ENCODE measurements at regions not wholly inside any gene's neighbourhood (a gene's known extent, or its start where the extent isn't known, plus 50 kb on each side); places are given as distances from the start of the nearest gene placed in this dataset.

DNA sequence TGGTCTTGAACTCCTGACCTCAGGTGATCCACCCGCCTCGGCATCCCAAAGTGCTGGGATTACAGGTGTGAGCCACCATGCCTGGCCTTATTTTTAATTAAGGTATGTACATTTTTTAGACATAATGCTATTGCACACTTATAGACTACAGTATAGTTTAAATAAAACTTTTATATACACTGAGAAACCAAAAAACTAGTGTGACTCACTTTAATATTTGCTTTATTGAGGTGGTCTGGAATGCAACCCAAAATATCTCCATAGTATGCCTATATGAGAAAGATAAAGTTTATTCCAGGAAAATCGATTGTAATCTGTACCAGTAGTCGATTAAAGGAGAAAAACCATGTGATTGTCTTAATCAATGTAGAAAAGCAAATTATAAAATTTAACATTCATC lies 85.5 kb upstream of the ERRFI1 start:
- H3K9me2 ChIP-seq (replicated peaks; ENCODE audit: low read depth, low read length): no peaks in the 10 kb centered on the region
- no peak overlapping the region for H3K4me2 ChIP-seq (ENCODE audit: low read depth, low read length, poor library complexity, severe bottlenecking)
- no peaks in the 10 kb centered on the region for H3K4me1 ChIP-seq (ENCODE audit: insufficient read depth, low read length, poor library complexity, severe bottlenecking)
- no peaks in the 10 kb centered on the region for H4K20me1 ChIP-seq (ENCODE audit: insufficient read depth, low read length, poor library complexity, severe bottlenecking)
- H3K36me3 ChIP-seq (ENCODE audit: insufficient read depth, low read length): no peaks in the 10 kb centered on the region
- H2AFZ ChIP-seq (ENCODE audit: low read length): no peak overlapping the region
- TF ChIP-seq, protein P1, sequence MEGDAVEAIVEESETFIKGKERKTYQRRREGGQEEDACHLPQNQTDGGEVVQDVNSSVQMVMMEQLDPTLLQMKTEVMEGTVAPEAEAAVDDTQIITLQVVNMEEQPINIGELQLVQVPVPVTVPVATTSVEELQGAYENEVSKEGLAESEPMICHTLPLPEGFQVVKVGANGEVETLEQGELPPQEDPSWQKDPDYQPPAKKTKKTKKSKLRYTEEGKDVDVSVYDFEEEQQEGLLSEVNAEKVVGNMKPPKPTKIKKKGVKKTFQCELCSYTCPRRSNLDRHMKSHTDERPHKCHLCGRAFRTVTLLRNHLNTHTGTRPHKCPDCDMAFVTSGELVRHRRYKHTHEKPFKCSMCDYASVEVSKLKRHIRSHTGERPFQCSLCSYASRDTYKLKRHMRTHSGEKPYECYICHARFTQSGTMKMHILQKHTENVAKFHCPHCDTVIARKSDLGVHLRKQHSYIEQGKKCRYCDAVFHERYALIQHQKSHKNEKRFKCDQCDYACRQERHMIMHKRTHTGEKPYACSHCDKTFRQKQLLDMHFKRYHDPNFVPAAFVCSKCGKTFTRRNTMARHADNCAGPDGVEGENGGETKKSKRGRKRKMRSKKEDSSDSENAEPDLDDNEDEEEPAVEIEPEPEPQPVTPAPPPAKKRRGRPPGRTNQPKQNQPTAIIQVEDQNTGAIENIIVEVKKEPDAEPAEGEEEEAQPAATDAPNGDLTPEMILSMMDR (conservative IDR thresholded peaks at IDR 0.05; ENCODE audit: low read length): no peak
- TF ChIP-seq EZH2phosphoT487 (IDR thresholded peaks at IDR 0.05; ENCODE audit: borderline replicate concordance): no peak
- H3F3A ChIP-seq (ENCODE audit: low read depth): no peaks in the 10 kb centered on the region
- no peaks in the 10 kb centered on the region for H3K9me3 ChIP-seq (ENCODE audit: insufficient read depth, low read depth, low read length)
- no peak overlapping the region for H3K4me3 ChIP-seq (ENCODE audit: low read length, poor library complexity, severe bottlenecking)
- no peaks in the 10 kb centered on the region for H3K79me2 ChIP-seq (ENCODE audit: insufficient read depth, low read length)
- no peak overlapping the region for H3K9ac ChIP-seq (ENCODE audit: low read depth, low read length, poor library complexity, severe bottlenecking)
- no peaks in the 10 kb centered on the region for H3K27me3 ChIP-seq (ENCODE audit: insufficient read depth, low read length, poor library complexity, severe bottlenecking)

DNA sequence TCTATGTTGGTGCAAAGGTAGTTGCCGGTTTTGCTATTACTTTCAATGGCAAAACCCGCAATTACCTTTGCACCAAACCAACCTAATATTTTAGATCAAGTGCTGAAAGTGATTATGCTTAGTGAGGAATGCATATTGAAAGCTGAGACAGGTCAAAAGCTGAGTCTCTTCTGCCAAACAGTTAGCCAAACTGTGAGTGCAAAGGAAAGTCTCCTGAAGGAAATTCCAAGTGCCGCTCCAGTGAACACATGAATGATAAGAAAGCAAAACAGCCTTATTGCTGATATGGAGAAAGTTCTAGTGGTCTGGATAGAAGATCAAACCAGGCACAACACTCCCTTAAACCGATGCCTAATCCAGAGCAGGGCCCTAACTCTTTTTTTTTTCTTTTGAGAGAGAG lies 83.1 kb upstream of the ERRFI1 start:
- Histone ChIP-seq H3K4me2 (ENCODE audit: low read depth, low read length, poor library complexity, severe bottlenecking) (no peak overlapping the region), H2AFZ (ENCODE audit: low read length) (no peak overlapping the region), H3K9me3 (ENCODE audit: insufficient read depth, low read depth, low read length) (no peaks in the 10 kb centered on the region), H3F3A (ENCODE audit: low read depth) (no peaks in the 10 kb centered on the region), H3K36me3 (ENCODE audit: insufficient read depth, low read length) (no peaks in the 10 kb centered on the region), H4K20me1 (ENCODE audit: insufficient read depth, low read length, poor library complexity, severe bottlenecking) (no peaks in the 10 kb centered on the region), H3K4me1 (ENCODE audit: insufficient read depth, low read length, poor library complexity, severe bottlenecking) (no peaks in the 10 kb centered on the region), H3K4me3 (ENCODE audit: low read length, poor library complexity, severe bottlenecking) (no peak overlapping the region), H3K9me2 (replicated peaks; ENCODE audit: low read depth, low read length) (no peaks in the 10 kb centered on the region), H3K9ac (ENCODE audit: low read depth, low read length, poor library complexity, severe bottlenecking) (no peak overlapping the region), H3K79me2 (ENCODE audit: insufficient read depth, low read length) (no peaks in the 10 kb centered on the region), H3K27me3 (ENCODE audit: insufficient read depth, low read length, poor library complexity, severe bottlenecking) (no peaks in the 10 kb centered on the region)
- TF ChIP-seq, protein P1 (conservative IDR thresholded peaks at IDR 0.05; ENCODE audit: low read length): no peak
- TF ChIP-seq EZH2phosphoT487 (IDR thresholded peaks at IDR 0.05; ENCODE audit: borderline replicate concordance): no peak

DNA sequence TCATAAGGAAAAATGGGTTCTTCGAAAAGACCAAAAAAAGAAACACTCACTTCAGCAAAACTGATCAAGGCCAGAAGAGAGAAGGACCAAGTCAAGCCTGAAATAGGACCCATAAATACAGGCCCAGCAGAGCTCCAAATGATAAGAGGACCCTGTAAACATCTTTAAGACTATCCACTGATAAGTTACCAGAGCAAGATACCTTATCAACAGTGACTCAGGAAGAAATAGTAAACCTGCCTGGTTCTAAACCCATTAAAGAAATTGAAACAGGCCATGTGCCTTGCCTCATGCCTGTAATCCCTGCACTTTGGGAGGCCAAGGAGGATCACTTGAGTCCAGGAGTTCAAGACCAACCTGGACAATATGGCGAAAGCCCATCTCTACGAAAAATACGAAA lies 81.8 kb upstream of the ERRFI1 start:
- H3K9ac ChIP-seq (ENCODE audit: low read depth, low read length, poor library complexity, severe bottlenecking): no peak overlapping the region
- no peaks in the 10 kb centered on the region for H3K9me3 ChIP-seq (ENCODE audit: insufficient read depth, low read depth, low read length)
- H3K4me1 ChIP-seq (ENCODE audit: insufficient read depth, low read length, poor library complexity, severe bottlenecking): no peaks in the 10 kb centered on the region
- H4K20me1 ChIP-seq (ENCODE audit: insufficient read depth, low read length, poor library complexity, severe bottlenecking): no peaks in the 10 kb centered on the region
- H3K79me2 ChIP-seq (ENCODE audit: insufficient read depth, low read length): no peaks in the 10 kb centered on the region
- no peaks in the 10 kb centered on the region for H3F3A ChIP-seq (ENCODE audit: low read depth)
- H3K9me2 ChIP-seq (replicated peaks; ENCODE audit: low read depth, low read length): no peaks in the 10 kb centered on the region
- H3K4me3 ChIP-seq (ENCODE audit: low read length, poor library complexity, severe bottlenecking): no peak overlapping the region
- H3K36me3 ChIP-seq (ENCODE audit: insufficient read depth, low read length): no peaks in the 10 kb centered on the region
- TF ChIP-seq, protein P1 (conservative IDR thresholded peaks at IDR 0.05; ENCODE audit: low read length): no peak
- no peak for TF ChIP-seq EZH2phosphoT487 (IDR thresholded peaks at IDR 0.05; ENCODE audit: borderline replicate concordance)
- no peak overlapping the region for H2AFZ ChIP-seq (ENCODE audit: low read length)
- H3K27me3 ChIP-seq (ENCODE audit: insufficient read depth, low read length, poor library complexity, severe bottlenecking): no peaks in the 10 kb centered on the region
- H3K4me2 ChIP-seq (ENCODE audit: low read depth, low read length, poor library complexity, severe bottlenecking): no peak overlapping the region

All from Loucy (cell line).